Peyer's patch (tissue), 4 donors: ENCODE measurements at regions not wholly inside any gene's neighbourhood (a gene's known extent, or its start where the extent isn't known, plus 50 kb on each side); places are given as distances from the start of the nearest gene placed in this dataset.

ENCODE experiments used
- DNase-seq, 3 donors: peaks; one replicate each; pipeline ENCODE4 v3.0.0-alpha.2; 2017 to 2019
- H3K27ac ChIP-seq, 4 donors: fragments of 200-600 bp; sonication (generic); one replicate each; pipeline ENCODE4 v1.5.1; 2016 to 2019
- H3K27me3 ChIP-seq, 2 donors: fragments of 200-600 bp; sonication (generic); one replicate each; pipeline ENCODE4 v1.5.1; 2019
- H3K36me3 ChIP-seq, 3 donors: fragments of 200-600 bp; sonication (generic); one replicate each; pipeline ENCODE4 v1.5.1; 2016 to 2019
- H3K4me1 ChIP-seq, 4 donors: fragments of 200-600 bp; sonication (generic); one replicate each; pipeline ENCODE4 v1.5.1; 2016 to 2019
- H3K4me3 ChIP-seq, 4 donors: fragments of 200-600 bp; sonication (generic); 1 replicate in 3 of 4; 2 replicates in 1 of 4; pipeline ENCODE4 v1.5.1; 2016 to 2019; ENCODE audit warnings: mild to moderate bottlenecking in 1 of 4
- H3K9me3 ChIP-seq, 4 donors: fragments of 200-600 bp; sonication (generic); one replicate each; pipeline ENCODE4 v1.5.1; 2016 to 2019; ENCODE audit warnings: mild to moderate bottlenecking in 1 of 4
- CTCF ChIP-seq, 6 experiments: fragments of 450-650 bp in 4 of 6; fragments of 200-600 bp in 2 of 6; sonication (generic) in 1 of 6; IDR thresholded peaks; one replicate each; pipeline ENCODE4 v1.5.1; 2017 to 2019; ENCODE audit warnings: antibody characterized with exemption in 6 of 6, mild to moderate bottlenecking in 3 of 6, moderate library complexity in 1 of 6
- POLR2A ChIP-seq, 2 donors: fragments of 450-650 bp; IDR thresholded peaks; one replicate each; pipeline ENCODE4 v1.5.1; 2017; ENCODE audit warnings: antibody characterized with exemption in 2 of 2, mild to moderate bottlenecking in 2 of 2, moderate library complexity in 2 of 2

DNA sequence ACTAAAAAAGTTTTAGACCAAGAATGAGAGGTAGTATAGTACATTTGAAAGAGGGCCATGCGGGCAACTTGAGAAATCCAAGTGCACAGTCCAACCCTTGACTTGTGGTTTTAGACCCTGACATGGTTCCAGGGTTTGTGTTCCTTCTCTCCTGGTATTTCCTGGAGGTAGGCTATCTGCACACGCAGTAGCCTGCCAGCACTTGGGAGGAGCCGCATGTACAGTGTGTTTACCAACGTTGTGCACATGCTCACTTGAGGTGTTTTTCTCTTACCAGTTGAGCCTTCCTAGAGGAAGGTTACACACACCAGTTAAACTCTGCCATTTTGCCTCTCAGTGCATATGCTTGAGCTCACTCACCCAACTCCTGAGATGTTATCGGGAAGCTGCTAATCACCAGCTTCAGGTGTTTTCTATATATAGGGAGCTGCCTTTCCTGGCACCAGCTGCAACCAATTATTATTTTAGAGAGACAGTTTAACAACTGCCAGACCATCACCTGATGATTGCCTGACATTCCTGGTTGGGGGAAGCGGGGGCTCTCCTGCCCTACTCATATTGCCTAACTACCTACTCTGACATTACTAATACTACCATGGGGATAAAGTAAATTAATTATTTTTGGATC is 593.4 kb upstream of the TUSC1 start:
- H3K27ac ChIP-seq, result no peak overlapping the region
- no peaks in the 10 kb centered on the region for H3K27me3 ChIP-seq
- H3K9me3 ChIP-seq, result peaks cover 0 to 4% (median 0%) of the 10 kb centered on the region in 4 donors
- H3K4me1 ChIP-seq, result no peaks in the 10 kb centered on the region
- TF ChIP-seq CTCF (IDR thresholded peaks at IDR 0.05) (no peak), POLR2A (IDR thresholded peaks at IDR 0.05) (no peak)
- no peak for DNase-seq
- no peaks in the 10 kb centered on the region for H3K36me3 ChIP-seq
- H3K4me3 ChIP-seq, result no peak overlapping the region

DNA sequence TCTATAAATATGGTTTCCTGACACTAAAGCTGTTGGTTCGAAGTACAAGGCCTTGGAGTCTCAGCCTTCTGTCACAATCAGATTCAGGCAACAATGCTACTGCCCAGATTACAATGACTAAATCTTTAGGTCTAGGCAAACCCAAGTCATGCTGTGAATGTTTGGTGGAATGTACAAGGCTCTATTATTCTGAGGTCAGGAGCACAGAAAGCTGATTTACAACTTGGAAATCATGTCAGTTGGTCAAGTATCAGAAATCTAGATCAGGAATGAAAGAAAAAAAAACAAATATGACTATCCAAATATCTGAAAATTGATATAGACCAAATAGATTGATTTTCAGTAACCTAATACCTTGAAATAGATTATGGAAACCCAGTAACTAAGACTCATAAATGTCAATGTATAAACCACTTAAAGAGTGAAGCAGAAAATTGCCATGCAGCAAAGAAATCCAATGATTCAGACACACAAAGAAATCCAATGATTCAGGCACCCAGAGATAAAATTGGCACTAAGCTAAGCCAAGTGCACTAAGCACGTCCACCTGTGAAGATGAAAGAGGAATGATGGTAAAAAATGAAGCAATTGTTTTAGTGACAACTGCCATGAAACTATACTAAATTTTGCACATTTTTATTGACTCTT is 588.0 kb upstream of the TUSC1 start:
- H3K27ac ChIP-seq, result no peak overlapping the region
- no peaks in the 10 kb centered on the region for H3K27me3 ChIP-seq
- TF ChIP-seq POLR2A (IDR thresholded peaks at IDR 0.05), result no peak
- TF ChIP-seq CTCF (IDR thresholded peaks at IDR 0.05), result no peak
- H3K4me1 ChIP-seq, result no peaks in the 10 kb centered on the region
- no peak overlapping the region for H3K4me3 ChIP-seq
- no peaks in the 10 kb centered on the region for H3K36me3 ChIP-seq
- DNase-seq, result no peak
- peaks cover 0 to 4% (median 0%) of the 10 kb centered on the region in 4 donors for H3K9me3 ChIP-seq

GRCh38 chr9:26264709-26265601 is 586.7 kb upstream of the TUSC1 start:
- no peak for TF ChIP-seq POLR2A (IDR thresholded peaks at IDR 0.05)
- no peak for TF ChIP-seq CTCF (IDR thresholded peaks at IDR 0.05)

GRCh38 chr9:26263478-26263877 is 585.2 kb upstream of the TUSC1 start:
- no peak for TF ChIP-seq POLR2A (IDR thresholded peaks at IDR 0.05)
- no peak for TF ChIP-seq CTCF (IDR thresholded peaks at IDR 0.05)
- Histone ChIP-seq H3K36me3 (no peaks in the 10 kb centered on the region), H3K9me3 (no peaks in the 10 kb centered on the region), H3K27ac (no peak overlapping the region), H3K4me3 (no peak overlapping the region), H3K4me1 (no peaks in the 10 kb centered on the region), H3K27me3 (no peaks in the 10 kb centered on the region)
- no peak for DNase-seq

More at GRCh38 chr9:26264709-26265601, 586.7 kb upstream of the TUSC1 start:
- Histone ChIP-seq H3K27ac (no peak overlapping the region), H3K4me3 (no peak overlapping the region), H3K36me3 (no peaks in the 10 kb centered on the region), H3K27me3 (no peaks in the 10 kb centered on the region), H3K9me3 (no peaks in the 10 kb centered on the region), H3K4me1 (no peaks in the 10 kb centered on the region)
- DNase-seq, result no peak

- Histone ChIP-seq H3K27me3 (no peaks in the 10 kb centered on the region), H3K9me3 (no peaks in the 10 kb centered on the region), H3K27ac (no peak overlapping the region), H3K4me1 (no peaks in the 10 kb centered on the region), H3K36me3 (no peaks in the 10 kb centered on the region), H3K4me3 (no peak overlapping the region)
- no peak for TF ChIP-seq POLR2A (IDR thresholded peaks at IDR 0.05)
- TF ChIP-seq CTCF (IDR thresholded peaks at IDR 0.05), result no peak
- no peak for DNase-seq
Observed at GRCh38 chr9:26262421-26263107, 584.3 kb upstream of the TUSC1 start.
